Dendritic cell treated with granulocyte-macrophage colony-stimulating factor and Interleukin-4, amounts not matched to agents 40 ng/mL and 50 ng/mL, for 4 days (primary cell): ENCODE measurements at regions not wholly inside any gene's neighbourhood (a gene's known extent, or its start where the extent isn't known, plus 50 kb on each side); places are given as distances from the start of the nearest gene placed in this dataset.
A peak's percentile ranks its signal among the peaks of the same experiment; 100 is the strongest.

Experiments used
- H3K27ac Mint-ChIP-seq: one replicate; pipeline ENCODE4 v1.8.0; 2022; ENCODE audit warnings: mild to moderate bottlenecking, mixed read lengths
- H3K27me3 Mint-ChIP-seq: one replicate; pipeline ENCODE4 v1.8.0; 2022; ENCODE audit warnings: mild to moderate bottlenecking, mixed read lengths
- H3K36me3 Mint-ChIP-seq: one replicate; pipeline ENCODE4 v1.8.0; 2022; ENCODE audit warnings: low read depth, mixed read lengths
- H3K4me1 Mint-ChIP-seq: one replicate; pipeline ENCODE4 v1.8.0; 2022; ENCODE audit warnings: low read depth, mixed read lengths
- H3K4me3 Mint-ChIP-seq: one replicate; pipeline ENCODE4 v1.8.0; 2022; ENCODE audit warnings: mild to moderate bottlenecking, moderate library complexity, mixed read lengths
- H3K9me3 Mint-ChIP-seq: one replicate; pipeline ENCODE4 v1.8.0; 2022; ENCODE audit warnings: mixed read lengths
- intact Hi-C: fragments of 100-400 bp; cut with micrococcal nuclease; formaldehyde crosslinking; loops from one replicate; pipeline ENCODE4 v1.15.0; 2022

- Mint-ChIP-seq H3K36me3 (no peaks in the 10 kb centered on the region), H3K4me3 (no peak overlapping the region), H3K27me3 (no peaks in the 10 kb centered on the region), H3K4me1 (peaks cover 65% of the 10 kb centered on the region), H3K27ac (peak overlapping the region; percentile 83), H3K9me3 (no peaks in the 10 kb centered on the region)
- intact Hi-C loops = loop anchor here (10.0 kb wide), 1 partner anchor 52 kb away; the partner anchor contains the start of gene BMP2K
Observed at GRCh38 chr4:78722878-78723277, 53.3 kb upstream of the BMP2K start.
